Keratinocyte (primary cell): ENCODE measurements at regions not wholly inside any gene's neighbourhood (a gene's known extent, or its start where the extent isn't known, plus 50 kb on each side); places are given as distances from the start of the nearest gene placed in this dataset.

Experiments used
- DNase-seq: peaks from one replicate; pipeline ENCODE4 v3.0.0-alpha.2; 2011; ENCODE audit warnings: low read depth, missing footprints, low spot score
- FAIRE-seq: peaks from 2 replicates; lab custom pipeline; 2011; peaks lifted over from hg19 to GRCh38; lab: Jason Lieb, UNC
- H2AFZ ChIP-seq: 2 replicates; pipeline ENCODE4 v1.6.0; 2012; ENCODE audit warnings: low read length, control low read depth, inconsistent platforms; ENCODE audit not compliant: control insufficient read depth
- H3K27ac ChIP-seq: 2 replicates; pipeline ENCODE4 v1.5.1; 2011; ENCODE audit warnings: low read length; ENCODE audit not compliant: control insufficient read depth, insufficient read depth
- H3K27me3 ChIP-seq: 3 replicates; pipeline ENCODE4 v1.6.0; 2011; ENCODE audit warnings: low read length; ENCODE audit not compliant: control insufficient read depth, insufficient read depth; ENCODE audit errors: extremely low read depth
- H3K36me3 ChIP-seq, 2 experiments: 2 replicates in 1 of 2; 3 replicates in 1 of 2; pipeline ENCODE4 v1.5.1; 2011; ENCODE audit warnings: low read length in 2 of 2, mild to moderate bottlenecking in 1 of 2; ENCODE audit not compliant: control insufficient read depth in 2 of 2, insufficient read depth in 2 of 2; ENCODE audit errors: extremely low read depth in 1 of 2
- H3K4me1 ChIP-seq: 3 replicates; pipeline ENCODE4 v1.5.1; 2011; ENCODE audit warnings: low read length; ENCODE audit not compliant: control insufficient read depth, insufficient read depth; ENCODE audit errors: extremely low read depth
- H3K4me2 ChIP-seq: 3 replicates; pipeline ENCODE4 v1.6.0; 2011; ENCODE audit warnings: low read depth, low read length; ENCODE audit not compliant: control insufficient read depth, insufficient read depth; ENCODE audit errors: extremely low read depth
- H3K4me3 ChIP-seq, 3 experiments: fragments of 200-600 bp in 1 of 3; sonication (generic) in 1 of 3; 2 replicates in 2 of 3; 3 replicates in 1 of 3; pipeline ENCODE4 v1.5.1; 2011 to 2016; ENCODE audit warnings: low read length in 3 of 3, mild to moderate bottlenecking in 3 of 3, control low read depth in 2 of 3, inconsistent platforms in 1 of 3, low read depth in 1 of 3, mixed read lengths in 1 of 3, mixed run types in 1 of 3, moderate library complexity in 1 of 3; ENCODE audit not compliant: control insufficient read depth in 2 of 3, insufficient read depth in 2 of 3; ENCODE audit errors: extremely low read depth in 1 of 3
- H3K79me2 ChIP-seq: 2 replicates; pipeline ENCODE4 v1.6.0; 2012; ENCODE audit warnings: low read length; ENCODE audit not compliant: control insufficient read depth, insufficient read depth
- H3K9ac ChIP-seq: 3 replicates; pipeline ENCODE4 v1.6.0; 2011; ENCODE audit warnings: low read length; ENCODE audit not compliant: control insufficient read depth, insufficient read depth; ENCODE audit errors: extremely low read depth
- H3K9me1 ChIP-seq: 3 replicates; pipeline ENCODE4 v1.6.0; 2011; ENCODE audit warnings: low read length; ENCODE audit not compliant: control insufficient read depth, insufficient read depth; ENCODE audit errors: extremely low read depth
- H3K9me3 ChIP-seq: 2 replicates; pipeline ENCODE4 v1.5.1; 2012; ENCODE audit warnings: low read depth, low read length; ENCODE audit not compliant: control insufficient read depth
- H4K20me1 ChIP-seq: 3 replicates; pipeline ENCODE4 v1.6.0; 2011; ENCODE audit warnings: low read length; ENCODE audit not compliant: control insufficient read depth, insufficient read depth; ENCODE audit errors: extremely low read depth
- CTCF ChIP-seq, 3 experiments: IDR thresholded peaks in 1 of 3; conservative IDR thresholded peaks in 1 of 3; optimal IDR thresholded peaks in 1 of 3; 2 replicates in 2 of 3; 3 replicates in 1 of 3; pipeline versions ENCODE3 to v1.5.1; 2011; ENCODE audit warnings: low read length in 3 of 3, mild to moderate bottlenecking in 3 of 3, moderate library complexity in 2 of 3, control low read depth in 1 of 3, inconsistent platforms in 1 of 3; ENCODE audit not compliant: insufficient read depth in 2 of 3; ENCODE audit errors: extremely low read depth in 1 of 3
- EZH2 ChIP-seq: IDR thresholded peaks from one replicate; pipeline ENCODE4 v1.6.1; 2012; ENCODE audit warnings: inconsistent platforms, mild to moderate bottlenecking, low read length, moderate library complexity
- dilution Hi-C: fragments of 300-500 bp; cut with MboI; formaldehyde crosslinking; loops from one replicate; pipeline ENCODE4 v1.7.0; 2020; ENCODE audit warnings: low sequenced_read_pairs; ENCODE audit not compliant: extremely low pct_ligation_motif_present

- no peaks in the 10 kb centered on the region for H3K79me2 ChIP-seq
- DNase-seq (no peak), FAIRE-seq (no peak)
- no peak overlapping the region for H3K9ac ChIP-seq
- H2AFZ ChIP-seq = no peak overlapping the region
- no peak overlapping the region for H3K27ac ChIP-seq
- no peaks in the 10 kb centered on the region for H4K20me1 ChIP-seq
- no peaks in the 10 kb centered on the region for H3K36me3 ChIP-seq
- no peaks in the 10 kb centered on the region for H3K4me1 ChIP-seq
- H3K4me3 ChIP-seq = no peak overlapping the region
- no peak for TF ChIP-seq EZH2
- TF ChIP-seq CTCF (optimal IDR thresholded peaks at IDR 0.05 in 1 of 3, IDR thresholded peaks at IDR 0.05 in 1 of 3, conservative IDR thresholded peaks at IDR 0.05 in 1 of 3; ENCODE audit: extremely low read depth in 1 of 3, insufficient read depth in 2 of 3, low read length in 3 of 3) = peak in 2 of 3 experiments; percentile 22 to 41
- no peaks in the 10 kb centered on the region for H3K9me1 ChIP-seq
- H3K27me3 ChIP-seq = no peaks in the 10 kb centered on the region
- no peaks in the 10 kb centered on the region for H3K9me3 ChIP-seq
- dilution Hi-C loops = no loop called here
- no peak overlapping the region for H3K4me2 ChIP-seq
Observed at GRCh38 chr13:94800423-94800822, 88.1 kb upstream of the SOX21 start.

DNA sequence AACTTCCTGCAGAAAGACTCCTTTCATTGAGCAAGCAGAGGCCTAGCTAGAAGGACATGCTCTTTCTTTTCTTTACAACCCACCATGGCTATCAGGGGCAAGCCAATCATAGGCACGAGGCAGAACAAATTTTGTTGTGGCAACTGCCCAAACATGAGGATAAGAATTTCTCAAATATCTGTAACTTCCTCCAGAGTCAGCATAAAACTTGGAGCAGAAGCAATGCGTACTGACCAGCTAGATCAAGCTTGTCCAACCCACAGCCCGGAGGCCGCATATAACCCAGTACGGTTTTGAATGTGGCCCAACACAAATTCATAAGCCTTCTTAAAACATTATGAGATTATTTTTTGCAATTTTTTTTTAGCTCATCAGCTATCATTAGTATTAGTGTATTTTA, 87.0 kb upstream of the SOX21 start:
- TF ChIP-seq EZH2 (no peak), CTCF (optimal IDR thresholded peaks at IDR 0.05 in 1 of 3, IDR thresholded peaks at IDR 0.05 in 1 of 3, conservative IDR thresholded peaks at IDR 0.05 in 1 of 3; ENCODE audit: extremely low read depth in 1 of 3, insufficient read depth in 2 of 3, low read length in 3 of 3) (no peak)
- Histone ChIP-seq H3K4me1 (no peaks in the 10 kb centered on the region), H3K4me2 (no peak overlapping the region), H3K27me3 (no peaks in the 10 kb centered on the region), H3K36me3 (no peaks in the 10 kb centered on the region), H3K9me3 (no peaks in the 10 kb centered on the region), H3K27ac (no peak overlapping the region), H3K79me2 (no peaks in the 10 kb centered on the region), H3K9ac (no peak overlapping the region), H3K4me3 (no peak overlapping the region), H3K9me1 (no peaks in the 10 kb centered on the region), H2AFZ (no peak overlapping the region), H4K20me1 (no peaks in the 10 kb centered on the region)
- DNase-seq (no peak), FAIRE-seq (no peak)
- dilution Hi-C loops = no loop called here
